Neural cell (in vitro differentiated cells): ENCODE measurements at regions not wholly inside any gene's neighbourhood (a gene's known extent, or its start where the extent isn't known, plus 50 kb on each side); places are given as distances from the start of the nearest gene placed in this dataset.

Experiments used
- H2AFZ ChIP-seq: fragments of 200-600, 300-800 bp; sonication (generic), shearing (Covaris generic); 2 replicates; pipeline ENCODE4 v1.6.0; 2014; ENCODE audit warnings: low read depth, mild to moderate bottlenecking, antibody characterized with exemption, low read length, moderate library complexity
- H3F3A ChIP-seq: fragments of 200-600 bp; shearing (Covaris generic); 2 replicates; pipeline ENCODE4 v1.6.1; 2016; ENCODE audit warnings: mild to moderate bottlenecking, moderate library complexity, mixed read lengths, antibody characterized with exemption, low read length; ENCODE audit not compliant: insufficient read depth, poor library complexity, severe bottlenecking
- H3K27ac ChIP-seq: fragments of 200-600, 300-800 bp; sonication (generic), shearing (Covaris generic); 2 replicates; pipeline ENCODE4 v1.5.1; 2014; ENCODE audit warnings: mild to moderate bottlenecking, low read length, moderate library complexity
- H3K27me3 ChIP-seq: fragments of 300-800, 200-600 bp; sonication (generic), shearing (Covaris generic); 2 replicates; pipeline ENCODE4 v1.6.0; 2014; ENCODE audit warnings: mild to moderate bottlenecking, low read depth, low read length, moderate library complexity; ENCODE audit not compliant: insufficient read depth
- H3K36me3 ChIP-seq: fragments of 300-800, 200-600 bp; sonication (generic), shearing (Covaris generic); 2 replicates; pipeline ENCODE4 v1.5.1; 2014; ENCODE audit warnings: mild to moderate bottlenecking, antibody characterized with exemption, low read length, moderate library complexity; ENCODE audit not compliant: insufficient read depth
- H3K4me2 ChIP-seq: fragments of 300-800, 200-600 bp; sonication (generic), shearing (Covaris generic); 2 replicates; pipeline ENCODE4 v1.6.0; 2014; ENCODE audit warnings: mild to moderate bottlenecking, low read length
- H3K4me3 ChIP-seq: fragments of 300-800, 200-600 bp; sonication (generic), shearing (Covaris generic); 2 replicates; pipeline ENCODE4 v1.5.1; 2014; ENCODE audit warnings: mild to moderate bottlenecking, low read length, moderate library complexity
- H3K79me2 ChIP-seq: fragments of 200-600 bp; shearing (Covaris generic); replicated peaks from 2 replicates; pipeline ENCODE4 v1.6.0; 2014; ENCODE audit warnings: mild to moderate bottlenecking, low read length, moderate library complexity; ENCODE audit not compliant: insufficient read depth
- H3K9ac ChIP-seq: fragments of 300-800, 200-600 bp; sonication (generic), shearing (Covaris generic); 2 replicates; pipeline ENCODE4 v1.6.1; 2016; ENCODE audit warnings: mild to moderate bottlenecking, low read length, mixed read lengths
- H3K9me2 ChIP-seq: fragments of 200-600 bp; shearing (Covaris generic); 2 replicates; pipeline ENCODE4 v1.6.1; 2016; ENCODE audit warnings: mild to moderate bottlenecking, low read length, mixed read lengths; ENCODE audit not compliant: insufficient read depth
- H3K9me3 ChIP-seq: fragments of 200-600, 300-800 bp; sonication (generic), shearing (Covaris generic); 2 replicates; pipeline ENCODE4 v1.6.1; 2016; ENCODE audit warnings: mild to moderate bottlenecking, mixed run types, low read length, moderate library complexity, mixed read lengths
- H4K20me1 ChIP-seq: fragments of 200-600 bp; shearing (Covaris generic); 2 replicates; pipeline ENCODE4 v1.6.1; 2016; ENCODE audit warnings: mild to moderate bottlenecking, mixed run types; ENCODE audit not compliant: insufficient read depth
- EZH2 ChIP-seq: fragments of 200-600, 300-800 bp; shearing (Covaris generic), sonication (generic); IDR thresholded peaks from 2 replicates; pipeline ENCODE4 v1.6.1; 2014; ENCODE audit warnings: antibody characterized with exemption, low read length, borderline replicate concordance, mild to moderate bottlenecking; ENCODE audit not compliant: insufficient read depth, poor library complexity, severe bottlenecking
- MXI1 ChIP-seq: fragments of 450-650 bp; conservative IDR thresholded peaks from 2 replicates; pipeline ENCODE4 v1.6.1; 2014; ENCODE audit warnings: antibody characterized with exemption, mild to moderate bottlenecking; ENCODE audit not compliant: poor library complexity, severe bottlenecking
- POLR2AphosphoS5 ChIP-seq: IDR thresholded peaks from 2 replicates; pipeline ENCODE4 v1.6.1; 2012
- RAD21 ChIP-seq: fragments of 450-650 bp; conservative IDR thresholded peaks from 2 replicates; pipeline ENCODE4 v1.6.1; 2014; ENCODE audit warnings: antibody characterized with exemption, mild to moderate bottlenecking, moderate library complexity
- SMC3 ChIP-seq: fragments of 450-650 bp; conservative IDR thresholded peaks from 2 replicates; pipeline ENCODE4 v1.6.1; 2014; ENCODE audit warnings: antibody characterized with exemption, mild to moderate bottlenecking, moderate library complexity; ENCODE audit not compliant: poor library complexity
- TAF1 ChIP-seq: IDR thresholded peaks from 2 replicates; pipeline ENCODE4 v1.6.1; 2012; ENCODE audit warnings: low read depth
- TF ChIP-seq, protein P1 (sequence below): fragments of 450-650 bp; IDR thresholded peaks from 2 replicates; pipeline ENCODE4 v1.5.1; 2014; ENCODE audit warnings: antibody characterized with exemption, mild to moderate bottlenecking, moderate library complexity; ENCODE audit not compliant: poor library complexity, severe bottlenecking
- TF ChIP-seq, protein P2 (sequence below): IDR thresholded peaks from 2 replicates; pipeline ENCODE4 v1.6.1; 2012; ENCODE audit warnings: borderline replicate concordance

DNA sequence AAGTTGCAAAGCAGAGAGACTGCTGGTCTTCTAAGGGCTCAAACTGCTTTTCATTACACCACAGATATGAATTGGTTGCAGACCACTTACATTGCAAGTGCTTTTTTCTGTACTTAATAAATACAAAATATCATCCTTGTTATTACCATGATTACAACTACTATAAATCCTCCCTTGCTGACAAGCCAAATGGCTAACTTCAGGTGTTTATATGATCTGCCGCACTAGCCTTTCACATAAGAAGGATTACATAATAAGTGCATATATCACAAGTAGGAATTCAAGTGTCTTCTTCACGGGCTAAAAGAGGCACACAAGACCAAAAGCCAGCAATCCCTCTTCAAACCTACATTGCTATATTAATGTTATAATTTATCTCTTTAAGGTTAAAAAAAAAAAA, 373.0 kb downstream of the ZEB2 start:
- Histone ChIP-seq H3K27ac (no peak overlapping the region), H3K4me2 (no peak overlapping the region), H3K9me3 (no peaks in the 10 kb centered on the region), H4K20me1 (no peaks in the 10 kb centered on the region), H3F3A (no peaks in the 10 kb centered on the region), H2AFZ (no peak overlapping the region), H3K9me2 (no peaks in the 10 kb centered on the region), H3K4me3 (no peak overlapping the region), H3K9ac (no peak overlapping the region), H3K36me3 (no peaks in the 10 kb centered on the region), H3K27me3 (no peaks in the 10 kb centered on the region), H3K79me2 (no peaks in the 10 kb centered on the region)
- TF ChIP-seq EZH2 (no peak), POLR2AphosphoS5 (peak; percentile 25)

DNA sequence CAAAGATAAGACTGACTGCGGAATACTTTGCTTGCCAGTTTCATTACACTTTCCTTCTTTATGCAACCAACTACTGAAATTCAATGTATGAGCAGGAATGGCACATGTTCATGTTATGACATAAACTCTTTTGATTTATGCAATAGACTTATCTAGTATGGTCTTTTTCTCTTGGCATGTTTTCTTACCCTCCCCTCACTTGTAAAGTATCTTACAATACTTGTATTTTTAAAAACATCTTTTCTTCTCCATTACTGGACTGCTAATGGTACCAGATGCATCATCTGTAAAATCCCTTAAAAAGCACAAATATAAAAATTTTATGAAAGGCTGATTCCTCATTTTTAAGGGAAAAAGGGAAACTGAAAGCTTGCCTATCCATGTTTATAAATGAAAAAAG, 373.8 kb downstream of the ZEB2 start:
- Histone ChIP-seq H3K27ac (no peak overlapping the region), H2AFZ (no peak overlapping the region), H3K79me2 (no peaks in the 10 kb centered on the region)

DNA sequence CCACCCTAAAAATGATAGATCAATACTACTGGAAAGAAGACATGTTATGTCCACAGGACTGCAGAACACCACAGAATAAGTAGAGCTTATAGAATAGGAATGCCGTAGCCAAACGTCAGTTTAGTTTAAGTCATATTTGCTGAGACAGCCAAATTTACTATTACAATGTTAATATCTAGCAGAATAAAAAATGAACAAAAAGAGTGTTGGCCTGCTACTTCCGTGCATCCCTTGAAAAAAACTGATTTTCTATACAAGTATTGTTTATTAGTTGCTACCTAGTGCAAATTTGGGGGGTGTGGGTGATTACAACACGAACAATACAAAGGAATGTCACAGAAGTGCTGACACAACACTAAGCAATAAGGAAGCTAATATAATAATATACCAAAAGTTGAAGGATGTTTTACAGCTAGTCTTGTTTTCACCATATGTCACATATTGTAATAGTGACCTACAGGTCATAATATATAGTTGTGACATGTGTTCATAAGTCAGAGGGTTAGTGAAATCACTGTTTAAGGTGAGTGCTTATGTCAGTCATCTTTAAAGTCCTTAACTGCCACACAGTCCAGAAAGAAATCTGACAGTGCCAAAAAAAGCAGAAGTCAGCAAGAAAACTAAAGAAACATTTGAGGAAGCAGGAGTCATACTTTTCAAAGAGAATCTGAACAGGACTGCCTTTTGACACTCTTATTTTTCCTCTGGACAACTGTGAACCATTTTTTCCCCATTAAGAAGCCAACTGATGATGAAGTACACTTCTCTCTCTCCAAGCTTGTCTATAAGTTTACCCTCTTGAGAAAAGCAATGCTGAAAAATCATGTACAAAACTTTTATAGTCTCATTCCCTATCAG, 376.4 kb downstream of the ZEB2 start:
- Histone ChIP-seq H3K4me3 (no peak overlapping the region), H3K27ac (no peak overlapping the region), H3K9me3 (no peaks in the 10 kb centered on the region), H3F3A (no peaks in the 10 kb centered on the region), H3K27me3 (no peaks in the 10 kb centered on the region), H4K20me1 (no peaks in the 10 kb centered on the region), H3K9me2 (no peaks in the 10 kb centered on the region), H3K4me2 (no peak overlapping the region), H3K36me3 (no peaks in the 10 kb centered on the region), H3K79me2 (no peaks in the 10 kb centered on the region), H2AFZ (no peak overlapping the region), H3K9ac (no peak overlapping the region)
- TF ChIP-seq TAF1 (no peak), RAD21 (no peak), EZH2 (no peak), MXI1 (no peak)
- TF ChIP-seq, protein P1, sequence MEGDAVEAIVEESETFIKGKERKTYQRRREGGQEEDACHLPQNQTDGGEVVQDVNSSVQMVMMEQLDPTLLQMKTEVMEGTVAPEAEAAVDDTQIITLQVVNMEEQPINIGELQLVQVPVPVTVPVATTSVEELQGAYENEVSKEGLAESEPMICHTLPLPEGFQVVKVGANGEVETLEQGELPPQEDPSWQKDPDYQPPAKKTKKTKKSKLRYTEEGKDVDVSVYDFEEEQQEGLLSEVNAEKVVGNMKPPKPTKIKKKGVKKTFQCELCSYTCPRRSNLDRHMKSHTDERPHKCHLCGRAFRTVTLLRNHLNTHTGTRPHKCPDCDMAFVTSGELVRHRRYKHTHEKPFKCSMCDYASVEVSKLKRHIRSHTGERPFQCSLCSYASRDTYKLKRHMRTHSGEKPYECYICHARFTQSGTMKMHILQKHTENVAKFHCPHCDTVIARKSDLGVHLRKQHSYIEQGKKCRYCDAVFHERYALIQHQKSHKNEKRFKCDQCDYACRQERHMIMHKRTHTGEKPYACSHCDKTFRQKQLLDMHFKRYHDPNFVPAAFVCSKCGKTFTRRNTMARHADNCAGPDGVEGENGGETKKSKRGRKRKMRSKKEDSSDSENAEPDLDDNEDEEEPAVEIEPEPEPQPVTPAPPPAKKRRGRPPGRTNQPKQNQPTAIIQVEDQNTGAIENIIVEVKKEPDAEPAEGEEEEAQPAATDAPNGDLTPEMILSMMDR: no peak

More for the DNA sequence above, 373.8 kb downstream of the ZEB2 start:
- Histone ChIP-seq H3K27me3 (no peaks in the 10 kb centered on the region), H3F3A (no peaks in the 10 kb centered on the region), H4K20me1 (no peaks in the 10 kb centered on the region), H3K9me2 (no peaks in the 10 kb centered on the region), H3K4me2 (no peak overlapping the region), H3K4me3 (no peak overlapping the region), H3K36me3 (no peaks in the 10 kb centered on the region), H3K9me3 (no peaks in the 10 kb centered on the region), H3K9ac (no peak overlapping the region)
- TF ChIP-seq EZH2 (no peak), TAF1 (no peak)

DNA sequence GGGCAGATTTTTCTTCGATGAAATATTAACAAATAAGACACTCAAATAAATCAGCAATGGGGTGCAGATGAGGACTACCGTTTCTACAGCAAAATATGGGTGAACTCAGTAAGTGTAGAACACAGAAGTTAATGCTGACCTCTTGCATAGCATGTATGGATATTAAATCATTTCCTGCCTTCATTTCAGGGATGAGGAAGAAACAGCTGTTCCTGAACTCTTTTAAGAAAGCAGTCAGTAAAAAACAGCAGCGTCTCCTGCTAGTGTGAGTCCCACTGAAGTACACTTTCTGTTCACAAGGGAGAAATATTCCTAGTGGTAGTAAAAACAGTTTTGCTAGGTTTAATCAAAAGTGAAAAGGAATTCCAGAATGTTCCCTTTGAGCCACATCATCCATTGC, 379.0 kb downstream of the ZEB2 start:
- no peak overlapping the region for H3K4me2 ChIP-seq
- H3K27me3 ChIP-seq: no peaks in the 10 kb centered on the region
- H4K20me1 ChIP-seq: no peaks in the 10 kb centered on the region
- H2AFZ ChIP-seq: no peak overlapping the region
- H3K9me2 ChIP-seq: no peaks in the 10 kb centered on the region
- no peaks in the 10 kb centered on the region for H3K36me3 ChIP-seq
- no peak overlapping the region for H3K4me3 ChIP-seq
- H3K9ac ChIP-seq: no peak overlapping the region
- no peaks in the 10 kb centered on the region for H3K9me3 ChIP-seq
- no peaks in the 10 kb centered on the region for H3K79me2 ChIP-seq
- H3K27ac ChIP-seq: no peak overlapping the region
- H3F3A ChIP-seq: no peaks in the 10 kb centered on the region
- TF ChIP-seq, protein P1: no peak
- TF ChIP-seq SMC3 (no peak), RAD21 (no peak), TAF1 (no peak), EZH2 (no peak), MXI1 (no peak), POLR2AphosphoS5 (no peak)
- TF ChIP-seq, protein P2, sequence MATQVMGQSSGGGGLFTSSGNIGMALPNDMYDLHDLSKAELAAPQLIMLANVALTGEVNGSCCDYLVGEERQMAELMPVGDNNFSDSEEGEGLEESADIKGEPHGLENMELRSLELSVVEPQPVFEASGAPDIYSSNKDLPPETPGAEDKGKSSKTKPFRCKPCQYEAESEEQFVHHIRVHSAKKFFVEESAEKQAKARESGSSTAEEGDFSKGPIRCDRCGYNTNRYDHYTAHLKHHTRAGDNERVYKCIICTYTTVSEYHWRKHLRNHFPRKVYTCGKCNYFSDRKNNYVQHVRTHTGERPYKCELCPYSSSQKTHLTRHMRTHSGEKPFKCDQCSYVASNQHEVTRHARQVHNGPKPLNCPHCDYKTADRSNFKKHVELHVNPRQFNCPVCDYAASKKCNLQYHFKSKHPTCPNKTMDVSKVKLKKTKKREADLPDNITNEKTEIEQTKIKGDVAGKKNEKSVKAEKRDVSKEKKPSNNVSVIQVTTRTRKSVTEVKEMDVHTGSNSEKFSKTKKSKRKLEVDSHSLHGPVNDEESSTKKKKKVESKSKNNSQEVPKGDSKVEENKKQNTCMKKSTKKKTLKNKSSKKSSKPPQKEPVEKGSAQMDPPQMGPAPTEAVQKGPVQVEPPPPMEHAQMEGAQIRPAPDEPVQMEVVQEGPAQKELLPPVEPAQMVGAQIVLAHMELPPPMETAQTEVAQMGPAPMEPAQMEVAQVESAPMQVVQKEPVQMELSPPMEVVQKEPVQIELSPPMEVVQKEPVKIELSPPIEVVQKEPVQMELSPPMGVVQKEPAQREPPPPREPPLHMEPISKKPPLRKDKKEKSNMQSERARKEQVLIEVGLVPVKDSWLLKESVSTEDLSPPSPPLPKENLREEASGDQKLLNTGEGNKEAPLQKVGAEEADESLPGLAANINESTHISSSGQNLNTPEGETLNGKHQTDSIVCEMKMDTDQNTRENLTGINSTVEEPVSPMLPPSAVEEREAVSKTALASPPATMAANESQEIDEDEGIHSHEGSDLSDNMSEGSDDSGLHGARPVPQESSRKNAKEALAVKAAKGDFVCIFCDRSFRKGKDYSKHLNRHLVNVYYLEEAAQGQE: no peak
